WTC11 (cell line): ENCODE measurements at regions not wholly inside any gene's neighbourhood (a gene's known extent, or its start where the extent isn't known, plus 50 kb on each side); places are given as distances from the start of the nearest gene placed in this dataset.

Source experiments
- ATAC-seq: fragments of 200-7000 bp; cut with Tn5 transposase; 2 replicates; pipeline ENCODE4 v1.10.0; 2021; ENCODE audit warnings: mild to moderate bottlenecking, moderate library complexity
- CTCF ChIA-PET: fragments of 300-600 bp; sonication (Branson Sonifier 250); formaldehyde crosslinking; loops from one replicate; lab custom pipeline; 2021; ENCODE audit warnings: antibody characterized with exemption; lab: Charles Lee
- POLR2A ChIA-PET: fragments of 350-600 bp; sonication (Branson Sonifier 250); formaldehyde crosslinking; loops from one replicate; lab custom pipeline; 2021; ENCODE audit warnings: antibody characterized with exemption; lab: Charles Lee
- DNase-seq: peaks from one replicate; pipeline ENCODE4 v3.0.0; 2021; ENCODE audit warnings: low spot score
- H3K27ac Mint-ChIP-seq: 2 replicates; pipeline ENCODE4 v1.8.0; 2021; ENCODE audit warnings: mixed read lengths
- H3K27me3 Mint-ChIP-seq: 2 replicates; pipeline ENCODE4 v1.8.0; 2021; ENCODE audit warnings: low read depth, mild to moderate bottlenecking, moderate library complexity, mixed read lengths
- H3K36me3 Mint-ChIP-seq: 2 replicates; pipeline ENCODE4 v1.8.0; 2021; ENCODE audit warnings: mixed read lengths
- H3K4me1 Mint-ChIP-seq: 2 replicates; pipeline ENCODE4 v1.8.0; 2022; ENCODE audit warnings: mixed read lengths
- H3K4me3 Mint-ChIP-seq: 2 replicates; pipeline ENCODE4 v1.8.0; 2021; ENCODE audit warnings: mild to moderate bottlenecking, moderate library complexity, mixed read lengths
- H3K9me3 Mint-ChIP-seq: 2 replicates; pipeline ENCODE4 v1.8.0; 2021; ENCODE audit warnings: mixed read lengths
- ATF1 ChIP-seq: sonication (generic); formaldehyde crosslinking; IDR thresholded peaks from 2 replicates; pipeline ENCODE4 v1.8.1; 2023; ENCODE audit warnings: mild to moderate bottlenecking, moderate library complexity, missing genetic modification reagents
- CBFB ChIP-seq: sonication (generic); formaldehyde crosslinking; IDR thresholded peaks from 2 replicates; pipeline ENCODE4 v1.8.1; 2022; ENCODE audit warnings: mild to moderate bottlenecking, low read depth, missing genetic modification reagents
- ELF4 ChIP-seq: sonication (generic); formaldehyde crosslinking; IDR thresholded peaks from 2 replicates; pipeline ENCODE4 v1.8.1; 2022; ENCODE audit warnings: low read depth, mild to moderate bottlenecking, moderate library complexity, missing genetic modification reagents
- ETV6 ChIP-seq: sonication (generic); formaldehyde crosslinking; IDR thresholded peaks from 2 replicates; pipeline ENCODE4 v1.8.1; 2022; ENCODE audit warnings: mild to moderate bottlenecking, missing genetic modification reagents
- GABPB1 ChIP-seq: sonication (generic); formaldehyde crosslinking; IDR thresholded peaks from 2 replicates; pipeline ENCODE4 v1.8.1; 2023; ENCODE audit warnings: mild to moderate bottlenecking, missing genetic modification reagents
- GTF2I ChIP-seq: fragments of 250-450 bp; sonication (Bioruptor Pico); conservative IDR thresholded peaks from 2 replicates; pipeline ENCODE4 v1.4.0; 2021; ENCODE audit warnings: mild to moderate bottlenecking
- IRF2 ChIP-seq: sonication (generic); formaldehyde crosslinking; IDR thresholded peaks from 2 replicates; pipeline ENCODE4 v1.8.0; 2022; ENCODE audit warnings: low read depth, missing genetic modification reagents, borderline replicate concordance
- JAZF1 ChIP-seq: fragments of 250-450 bp; sonication (Bioruptor Pico); IDR thresholded peaks from 2 replicates; pipeline ENCODE4 v1.9.0; 2021; ENCODE audit warnings: moderate library complexity, mild to moderate bottlenecking, inconsistent platforms
- KAT7 ChIP-seq: sonication (generic); formaldehyde crosslinking; IDR thresholded peaks from 2 replicates; pipeline ENCODE4 v1.8.1; 2023; ENCODE audit warnings: missing genetic modification reagents, mild to moderate bottlenecking, borderline replicate concordance
- NFATC4 ChIP-seq: fragments of 250-450 bp; sonication (Bioruptor Pico); IDR thresholded peaks from 2 replicates; pipeline ENCODE4 v1.9.0; 2021; ENCODE audit warnings: mild to moderate bottlenecking
- NFE2L1 ChIP-seq: sonication (generic); formaldehyde crosslinking; IDR thresholded peaks from 2 replicates; pipeline ENCODE4 v1.8.1; 2023; ENCODE audit warnings: missing genetic modification reagents
- OVOL2 ChIP-seq: fragments of 250-450 bp; sonication (Bioruptor Pico); IDR thresholded peaks from 2 replicates; pipeline ENCODE4 v1.9.0; 2021; ENCODE audit warnings: mild to moderate bottlenecking, borderline replicate concordance
- SMAD3 ChIP-seq: sonication (generic); formaldehyde crosslinking; IDR thresholded peaks from 2 replicates; pipeline ENCODE4 v1.8.0; 2022; ENCODE audit warnings: missing genetic modification reagents, mild to moderate bottlenecking, borderline replicate concordance
- SMAD4 ChIP-seq: sonication (generic); formaldehyde crosslinking; IDR thresholded peaks from 2 replicates; pipeline ENCODE4 v1.8.0; 2022; ENCODE audit warnings: mild to moderate bottlenecking, missing genetic modification reagents
- TCF7 ChIP-seq: sonication (generic); formaldehyde crosslinking; IDR thresholded peaks from 2 replicates; pipeline ENCODE4 v1.8.0; 2022; ENCODE audit warnings: mild to moderate bottlenecking, low read depth, missing genetic modification reagents, moderate library complexity
- TP53 ChIP-seq: sonication (generic); formaldehyde crosslinking; IDR thresholded peaks from 2 replicates; pipeline ENCODE4 v1.8.1; 2023; ENCODE audit warnings: mild to moderate bottlenecking, missing genetic modification reagents
- ZNF263 ChIP-seq: sonication (generic); formaldehyde crosslinking; IDR thresholded peaks from 2 replicates; pipeline ENCODE4 v1.8.1; 2022; ENCODE audit warnings: low read depth, mild to moderate bottlenecking, moderate library complexity, missing genetic modification reagents
- ZNF671 ChIP-seq: fragments of 250-450 bp; sonication (Bioruptor Pico); IDR thresholded peaks from 2 replicates; pipeline ENCODE4 v1.8.0; 2021; ENCODE audit warnings: mild to moderate bottlenecking
- TF ChIP-seq, protein P1 (sequence below): fragments of 250-450 bp; sonication (Bioruptor Pico); IDR thresholded peaks from 2 replicates; pipeline ENCODE4 v1.9.0; 2021; ENCODE audit warnings: mild to moderate bottlenecking
- TF ChIP-seq, protein P2 (sequence below): sonication (generic); formaldehyde crosslinking; IDR thresholded peaks from 2 replicates; pipeline ENCODE4 v1.8.1; 2023; ENCODE audit warnings: mild to moderate bottlenecking, missing genetic modification reagents
- TF ChIP-seq, protein P3 (sequence below): sonication (generic); formaldehyde crosslinking; IDR thresholded peaks from 2 replicates; pipeline ENCODE4 v1.8.1; 2022; ENCODE audit warnings: missing genetic modification reagents, borderline replicate concordance
- TF ChIP-seq, protein P4 (sequence below): sonication (generic); formaldehyde crosslinking; IDR thresholded peaks from 2 replicates; pipeline ENCODE4 v1.8.1; 2023; ENCODE audit warnings: mild to moderate bottlenecking, missing genetic modification reagents
- TF ChIP-seq, protein P5 (sequence below): sonication (generic); formaldehyde crosslinking; IDR thresholded peaks from 2 replicates; pipeline ENCODE4 v1.8.0; 2022; ENCODE audit warnings: mild to moderate bottlenecking, missing genetic modification reagents
- TF ChIP-seq, protein P6 (sequence below): sonication (generic); formaldehyde crosslinking; IDR thresholded peaks from 2 replicates; pipeline ENCODE4 v1.8.1; 2023; ENCODE audit warnings: mild to moderate bottlenecking, missing genetic modification reagents, moderate library complexity
- TF ChIP-seq, protein P7 (sequence below): fragments of 250-450 bp; sonication (Bioruptor Pico); IDR thresholded peaks from 2 replicates; pipeline ENCODE4 v2.1.2; 2022; ENCODE audit warnings: mild to moderate bottlenecking, moderate library complexity

DNA sequence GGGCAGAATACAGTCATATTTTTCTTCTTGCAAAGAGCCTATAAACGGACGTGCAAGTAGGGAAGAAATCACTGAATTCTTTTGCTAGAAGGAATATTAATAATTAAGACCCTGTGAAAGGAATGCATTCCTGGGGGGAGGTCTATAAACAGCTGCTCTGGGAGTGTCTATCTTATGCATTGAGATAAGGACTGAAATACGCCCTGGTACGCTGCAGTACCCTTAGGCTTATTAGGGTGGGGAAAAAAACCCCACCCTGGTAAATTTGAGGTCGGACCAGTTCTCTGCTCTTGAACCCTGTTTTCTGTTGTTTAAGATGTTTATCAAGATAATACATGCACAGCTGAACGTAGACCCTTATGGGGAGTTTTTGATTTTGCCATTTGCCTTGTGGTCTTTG lies 100.0 kb upstream of the KBTBD8 start:
- DNase-seq: no peak
- ChIA-PET CTCF (no interaction called here), POLR2A (no interaction called here)
- Mint-ChIP-seq H3K27ac (no peak overlapping the region), H3K36me3 (peaks cover 71% of the 10 kb centered on the region), H3K4me3 (no peak overlapping the region), H3K4me1 (no peaks in the 10 kb centered on the region), H3K27me3 (peaks cover 11% of the 10 kb centered on the region), H3K9me3 (peaks cover 88% of the 10 kb centered on the region)
- TF ChIP-seq CBFB (CRISPR knock-in tag): no peak
- TF ChIP-seq ETV6: no peak
- TF ChIP-seq SMAD3 (CRISPR knock-in tag): no peak
- no peak for TF ChIP-seq ELF4 (CRISPR knock-in tag)
- TF ChIP-seq GTF2I (CRISPR knock-in tag): no peak
- TF ChIP-seq, protein P1, sequence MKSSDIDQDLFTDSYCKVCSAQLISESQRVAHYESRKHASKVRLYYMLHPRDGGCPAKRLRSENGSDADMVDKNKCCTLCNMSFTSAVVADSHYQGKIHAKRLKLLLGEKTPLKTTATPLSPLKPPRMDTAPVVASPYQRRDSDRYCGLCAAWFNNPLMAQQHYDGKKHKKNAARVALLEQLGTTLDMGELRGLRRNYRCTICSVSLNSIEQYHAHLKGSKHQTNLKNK: no peak
- ATAC-seq: no peak

DNA sequence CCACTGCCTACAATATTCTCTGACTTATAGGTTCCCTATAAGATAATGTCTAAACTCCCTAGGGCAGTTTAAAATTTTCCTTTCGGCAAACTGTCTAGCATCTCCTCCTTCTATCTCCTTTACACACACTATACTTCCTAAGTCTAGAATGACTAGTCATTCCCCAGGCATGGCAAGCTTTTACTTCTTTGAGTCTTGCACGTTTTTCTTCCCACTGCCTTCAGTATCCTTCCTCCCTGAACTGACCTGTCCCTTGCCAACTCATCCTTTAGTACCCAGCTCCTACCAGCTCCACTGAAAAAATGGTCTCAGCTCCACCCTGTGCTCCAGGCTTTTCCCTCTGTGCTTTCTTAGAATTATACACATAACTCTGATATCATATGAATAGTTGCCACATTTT lies 93.8 kb upstream of the KBTBD8 start:
- no peak overlapping the region for H3K27ac Mint-ChIP-seq
- H3K4me1 Mint-ChIP-seq: no peaks in the 10 kb centered on the region
- no peak for DNase-seq
- no peak for ATAC-seq
- H3K27me3 Mint-ChIP-seq: peaks cover 3% of the 10 kb centered on the region
- peaks cover 21% of the 10 kb centered on the region for H3K36me3 Mint-ChIP-seq
- H3K4me3 Mint-ChIP-seq: no peak overlapping the region
- POLR2A ChIA-PET: no interaction called here
- TF ChIP-seq OVOL2 (CRISPR knock-in tag): no peak
- TF ChIP-seq CBFB (CRISPR knock-in tag): no peak
- no peak for TF ChIP-seq ZNF671 (CRISPR knock-in tag)
- no peak for TF ChIP-seq ZNF263 (CRISPR knock-in tag)
- no peak for TF ChIP-seq SMAD4 (CRISPR knock-in tag)
- TF ChIP-seq GABPB1: no peak
- TF ChIP-seq, protein P2, sequence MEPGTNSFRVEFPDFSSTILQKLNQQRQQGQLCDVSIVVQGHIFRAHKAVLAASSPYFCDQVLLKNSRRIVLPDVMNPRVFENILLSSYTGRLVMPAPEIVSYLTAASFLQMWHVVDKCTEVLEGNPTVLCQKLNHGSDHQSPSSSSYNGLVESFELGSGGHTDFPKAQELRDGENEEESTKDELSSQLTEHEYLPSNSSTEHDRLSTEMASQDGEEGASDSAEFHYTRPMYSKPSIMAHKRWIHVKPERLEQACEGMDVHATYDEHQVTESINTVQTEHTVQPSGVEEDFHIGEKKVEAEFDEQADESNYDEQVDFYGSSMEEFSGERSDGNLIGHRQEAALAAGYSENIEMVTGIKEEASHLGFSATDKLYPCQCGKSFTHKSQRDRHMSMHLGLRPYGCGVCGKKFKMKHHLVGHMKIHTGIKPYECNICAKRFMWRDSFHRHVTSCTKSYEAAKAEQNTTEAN (CRISPR knock-in tag): no peak
- TF ChIP-seq, protein P3, sequence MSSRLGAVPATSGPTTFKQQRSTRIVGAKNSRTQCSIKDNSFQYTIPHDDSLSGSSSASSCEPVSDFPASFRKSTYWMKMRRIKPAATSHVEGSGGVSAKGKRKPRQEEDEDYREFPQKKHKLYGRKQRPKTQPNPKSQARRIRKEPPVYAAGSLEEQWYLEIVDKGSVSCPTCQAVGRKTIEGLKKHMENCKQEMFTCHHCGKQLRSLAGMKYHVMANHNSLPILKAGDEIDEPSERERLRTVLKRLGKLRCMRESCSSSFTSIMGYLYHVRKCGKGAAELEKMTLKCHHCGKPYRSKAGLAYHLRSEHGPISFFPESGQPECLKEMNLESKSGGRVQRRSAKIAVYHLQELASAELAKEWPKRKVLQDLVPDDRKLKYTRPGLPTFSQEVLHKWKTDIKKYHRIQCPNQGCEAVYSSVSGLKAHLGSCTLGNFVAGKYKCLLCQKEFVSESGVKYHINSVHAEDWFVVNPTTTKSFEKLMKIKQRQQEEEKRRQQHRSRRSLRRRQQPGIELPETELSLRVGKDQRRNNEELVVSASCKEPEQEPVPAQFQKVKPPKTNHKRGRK (CRISPR knock-in tag): no peak
- TF ChIP-seq NFATC4: no peak
- no peak for TF ChIP-seq ATF1 (CRISPR knock-in tag)
- CTCF ChIA-PET: interaction anchor here (1.4 kb wide), 1 partner anchor 34 kb away, joined by 4 read pairs; no protein-coding TSS in a partner anchor
- peaks cover 34% of the 10 kb centered on the region for H3K9me3 Mint-ChIP-seq

DNA sequence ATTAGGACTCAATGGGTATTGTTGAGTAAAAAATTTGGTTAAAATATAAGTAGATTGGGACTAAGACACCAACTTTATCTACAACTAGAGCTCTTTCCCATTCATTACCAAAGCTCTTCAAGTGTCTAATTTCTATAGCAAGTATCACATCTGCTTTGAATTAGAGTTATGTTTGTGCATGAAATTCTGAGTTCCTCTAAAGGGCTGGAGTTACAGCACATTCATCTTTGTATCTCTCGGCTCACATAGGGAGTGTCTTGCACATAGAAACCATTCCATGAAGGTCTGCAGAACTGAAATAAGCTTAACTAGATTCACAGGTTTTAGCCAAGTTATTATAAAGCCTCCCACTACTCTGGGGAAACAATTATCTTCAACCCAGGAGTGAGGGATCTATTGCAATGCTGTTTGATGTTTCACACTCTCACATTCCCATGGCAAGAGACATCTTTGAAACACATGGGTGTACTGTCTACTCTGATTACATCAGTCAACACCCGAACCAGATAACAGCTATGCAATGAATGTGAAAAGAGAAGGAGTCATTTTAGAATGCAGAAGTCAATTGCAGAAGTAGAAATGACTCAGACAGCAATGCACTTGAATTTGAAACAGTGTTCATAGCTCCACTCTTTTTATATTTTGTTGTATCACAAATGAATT lies 93.1 kb upstream of the KBTBD8 start:
- Mint-ChIP-seq H3K27me3 (no peaks in the 10 kb centered on the region; the same call in 1 of the 2 replicates), H3K4me3 (no peak overlapping the region), H3K4me1 (no peaks in the 10 kb centered on the region), H3K36me3 (peaks cover 16% of the 10 kb centered on the region), H3K27ac (no peak overlapping the region), H3K9me3 (peaks cover 28% of the 10 kb centered on the region)
- ChIA-PET CTCF (interaction anchor here (1.4 kb wide), 1 partner anchor 33 kb away, joined by 4 read pairs; no protein-coding TSS in a partner anchor), POLR2A (no interaction called here)
- ATAC-seq (no peak), DNase-seq (no peak)
- TF ChIP-seq, protein P4, sequence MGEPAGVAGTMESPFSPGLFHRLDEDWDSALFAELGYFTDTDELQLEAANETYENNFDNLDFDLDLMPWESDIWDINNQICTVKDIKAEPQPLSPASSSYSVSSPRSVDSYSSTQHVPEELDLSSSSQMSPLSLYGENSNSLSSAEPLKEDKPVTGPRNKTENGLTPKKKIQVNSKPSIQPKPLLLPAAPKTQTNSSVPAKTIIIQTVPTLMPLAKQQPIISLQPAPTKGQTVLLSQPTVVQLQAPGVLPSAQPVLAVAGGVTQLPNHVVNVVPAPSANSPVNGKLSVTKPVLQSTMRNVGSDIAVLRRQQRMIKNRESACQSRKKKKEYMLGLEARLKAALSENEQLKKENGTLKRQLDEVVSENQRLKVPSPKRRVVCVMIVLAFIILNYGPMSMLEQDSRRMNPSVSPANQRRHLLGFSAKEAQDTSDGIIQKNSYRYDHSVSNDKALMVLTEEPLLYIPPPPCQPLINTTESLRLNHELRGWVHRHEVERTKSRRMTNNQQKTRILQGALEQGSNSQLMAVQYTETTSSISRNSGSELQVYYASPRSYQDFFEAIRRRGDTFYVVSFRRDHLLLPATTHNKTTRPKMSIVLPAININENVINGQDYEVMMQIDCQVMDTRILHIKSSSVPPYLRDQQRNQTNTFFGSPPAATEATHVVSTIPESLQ (CRISPR knock-in tag): no peak
- TF ChIP-seq SMAD3 (CRISPR knock-in tag): no peak
- no peak for TF ChIP-seq OVOL2 (CRISPR knock-in tag)
- no peak for TF ChIP-seq NFE2L1 (CRISPR knock-in tag)
- TF ChIP-seq JAZF1 (CRISPR knock-in tag): no peak
- TF ChIP-seq, protein P5, sequence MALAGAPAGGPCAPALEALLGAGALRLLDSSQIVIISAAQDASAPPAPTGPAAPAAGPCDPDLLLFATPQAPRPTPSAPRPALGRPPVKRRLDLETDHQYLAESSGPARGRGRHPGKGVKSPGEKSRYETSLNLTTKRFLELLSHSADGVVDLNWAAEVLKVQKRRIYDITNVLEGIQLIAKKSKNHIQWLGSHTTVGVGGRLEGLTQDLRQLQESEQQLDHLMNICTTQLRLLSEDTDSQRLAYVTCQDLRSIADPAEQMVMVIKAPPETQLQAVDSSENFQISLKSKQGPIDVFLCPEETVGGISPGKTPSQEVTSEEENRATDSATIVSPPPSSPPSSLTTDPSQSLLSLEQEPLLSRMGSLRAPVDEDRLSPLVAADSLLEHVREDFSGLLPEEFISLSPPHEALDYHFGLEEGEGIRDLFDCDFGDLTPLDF (CRISPR knock-in tag): no peak
- TF ChIP-seq, protein P6, sequence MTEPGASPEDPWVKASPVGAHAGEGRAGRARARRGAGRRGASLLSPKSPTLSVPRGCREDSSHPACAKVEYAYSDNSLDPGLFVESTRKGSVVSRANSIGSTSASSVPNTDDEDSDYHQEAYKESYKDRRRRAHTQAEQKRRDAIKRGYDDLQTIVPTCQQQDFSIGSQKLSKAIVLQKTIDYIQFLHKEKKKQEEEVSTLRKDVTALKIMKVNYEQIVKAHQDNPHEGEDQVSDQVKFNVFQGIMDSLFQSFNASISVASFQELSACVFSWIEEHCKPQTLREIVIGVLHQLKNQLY (CRISPR knock-in tag): no peak
- no peak for TF ChIP-seq TCF7 (CRISPR knock-in tag)
- TF ChIP-seq TP53 (CRISPR knock-in tag): no peak
- no peak for TF ChIP-seq IRF2 (CRISPR knock-in tag)
- TF ChIP-seq, protein P7, sequence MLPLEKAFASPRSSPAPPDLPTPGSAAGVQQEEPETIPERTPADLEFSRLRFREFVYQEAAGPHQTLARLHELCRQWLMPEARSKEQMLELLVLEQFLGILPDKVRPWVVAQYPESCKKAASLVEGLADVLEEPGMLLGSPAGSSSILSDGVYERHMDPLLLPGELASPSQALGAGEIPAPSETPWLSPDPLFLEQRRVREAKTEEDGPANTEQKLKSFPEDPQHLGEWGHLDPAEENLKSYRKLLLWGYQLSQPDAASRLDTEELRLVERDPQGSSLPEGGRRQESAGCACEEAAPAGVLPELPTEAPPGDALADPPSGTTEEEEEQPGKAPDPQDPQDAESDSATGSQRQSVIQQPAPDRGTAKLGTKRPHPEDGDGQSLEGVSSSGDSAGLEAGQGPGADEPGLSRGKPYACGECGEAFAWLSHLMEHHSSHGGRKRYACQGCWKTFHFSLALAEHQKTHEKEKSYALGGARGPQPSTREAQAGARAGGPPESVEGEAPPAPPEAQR (CRISPR knock-in tag): no peak
- TF ChIP-seq KAT7: no peak
